Dermis microvascular lymphatic vessel endothelial cell (primary cell): ENCODE measurements at regions not wholly inside any gene's neighbourhood (a gene's known extent, or its start where the extent isn't known, plus 50 kb on each side); places are given as distances from the start of the nearest gene placed in this dataset.
"Not testable (repeated sequence)": the region's sequence is repeated elsewhere in the genome, so short reads cannot be mapped to it uniquely, and the experiment has no call there.

ENCODE experiments used
- DNase-seq, 2 donors: peaks; one replicate each; pipeline versions ENCODE4 v3.0.0 to v3.0.0-alpha.2; 2010; ENCODE audit warnings: low read depth in 2 of 2

GRCh38 chr13:103880146-103880545 is 813.9 kb upstream of the SLC10A2 start:
- not testable (repeated sequence) for DNase-seq

GRCh38 chr13:103878891-103879605 is 812.8 kb upstream of the SLC10A2 start:
- no peak for DNase-seq

GRCh38 chr13:103876571-103876970 is 810.4 kb upstream of the SLC10A2 start:
- no peak for DNase-seq

- DNase-seq: no peak
Observed at GRCh38 chr13:103873725-103874124, 807.5 kb upstream of the SLC10A2 start.

- no peak for DNase-seq
Observed at GRCh38 chr13:103866048-103866447, 799.8 kb upstream of the SLC10A2 start.

GRCh38 chr13:103862525-103862924 is 796.3 kb upstream of the SLC10A2 start:
- DNase-seq: no peak

GRCh38 chr13:103859952-103860351 is 793.7 kb upstream of the SLC10A2 start:
- DNase-seq: no peak

GRCh38 chr13:103852036-103852435 is 785.8 kb upstream of the SLC10A2 start:
- DNase-seq: no peak

GRCh38 chr13:103844471-103844870 is 778.3 kb upstream of the SLC10A2 start:
- no peak for DNase-seq

- DNase-seq: no peak
Observed at GRCh38 chr13:103839460-103839859, 773.2 kb upstream of the SLC10A2 start.

GRCh38 chr13:103835052-103835451 is 768.8 kb upstream of the SLC10A2 start:
- no peak for DNase-seq

- DNase-seq: no peak
Observed at GRCh38 chr13:103833294-103833852, 767.2 kb upstream of the SLC10A2 start.

GRCh38 chr13:103815619-103816018 is 749.4 kb upstream of the SLC10A2 start:
- no peak for DNase-seq

GRCh38 chr13:103812971-103813370 is 746.8 kb upstream of the SLC10A2 start:
- peak in 1 of 2 donors; percentile 10 for DNase-seq

- DNase-seq: no peak
Observed at GRCh38 chr13:103812558-103812957, 746.3 kb upstream of the SLC10A2 start.

GRCh38 chr13:103810026-103810425 is 743.8 kb upstream of the SLC10A2 start:
- no peak for DNase-seq

- no peak for DNase-seq
Observed at GRCh38 chr13:103805771-103806170, 739.6 kb upstream of the SLC10A2 start.

- DNase-seq: no peak
Observed at GRCh38 chr13:103803349-103803748, 737.1 kb upstream of the SLC10A2 start.

- no peak for DNase-seq
Observed at GRCh38 chr13:103799028-103799427, 732.8 kb upstream of the SLC10A2 start.

GRCh38 chr13:103795892-103796478 is 729.8 kb upstream of the SLC10A2 start:
- no peak for DNase-seq

GRCh38 chr13:103794526-103794925 is 728.3 kb upstream of the SLC10A2 start:
- DNase-seq: no peak

- DNase-seq: no peak
Observed at GRCh38 chr13:103788061-103788652, 721.9 kb upstream of the SLC10A2 start.

- no peak for DNase-seq
Observed at GRCh38 chr13:103772576-103772975, 706.4 kb upstream of the SLC10A2 start.
